LNCaP clone FGC (cell line): ENCODE measurements at regions not wholly inside any gene's neighbourhood (a gene's known extent, or its start where the extent isn't known, plus 50 kb on each side); places are given as distances from the start of the nearest gene placed in this dataset.

Experiments used
- DNase-seq: peaks from one replicate; pipeline ENCODE4 v3.0.0-alpha.2; 2011; ENCODE audit warnings: low read depth
- H3K4me3 ChIP-seq: 2 replicates; pipeline ENCODE4 v1.5.1; 2011; ENCODE audit warnings: mild to moderate bottlenecking, low read depth, low read length, control low read depth
- CTCF ChIP-seq: IDR thresholded peaks from 2 replicates; pipeline ENCODE4 v1.5.1; 2012; ENCODE audit warnings: mild to moderate bottlenecking; ENCODE audit not compliant: control insufficient read depth, insufficient read depth; ENCODE audit errors: extremely low read depth

DNA sequence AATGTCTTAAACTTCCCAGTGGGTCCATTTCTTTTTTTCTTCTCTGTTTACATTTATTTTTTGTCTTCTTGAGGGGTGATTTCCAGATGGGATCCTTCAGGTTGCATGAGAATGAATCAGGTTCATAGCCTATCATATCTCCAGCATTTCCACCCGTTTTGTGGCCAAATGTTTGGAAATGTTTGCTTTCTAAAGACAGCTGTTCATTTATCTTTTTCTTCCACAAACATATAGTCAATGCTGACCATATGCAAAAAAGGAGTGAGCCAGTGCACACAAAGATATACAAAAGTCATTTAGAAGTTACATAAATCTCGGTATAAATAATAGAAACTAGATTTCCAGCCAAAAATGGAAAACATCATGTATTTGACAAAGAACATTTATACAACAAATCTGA, 71.6 kb upstream of the STC2 start:
- no peak for TF ChIP-seq CTCF
- H3K4me3 ChIP-seq: no peak overlapping the region
- DNase-seq: no peak

DNA sequence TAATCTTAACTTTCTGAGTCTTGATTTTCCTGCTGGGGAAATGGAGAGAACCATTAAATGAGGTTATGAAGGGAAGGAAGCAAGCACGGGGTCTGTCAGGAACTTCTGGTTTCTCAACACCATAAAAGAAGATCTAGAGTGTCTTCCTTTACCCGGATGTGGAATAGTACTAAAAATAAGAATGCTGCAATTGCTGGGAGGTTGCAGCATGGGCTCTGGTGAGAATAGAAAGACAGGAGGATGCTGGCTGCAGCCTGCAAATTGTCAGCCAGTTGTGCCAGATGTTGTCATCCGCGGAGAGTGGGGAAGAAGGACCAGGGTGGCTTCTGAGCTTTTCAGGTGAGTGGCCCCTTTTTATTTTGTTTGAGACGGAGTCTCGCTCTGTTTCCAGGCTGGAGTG, 69.3 kb upstream of the STC2 start:
- no peak overlapping the region for H3K4me3 ChIP-seq
- DNase-seq: no peak
- TF ChIP-seq CTCF: no peak

DNA sequence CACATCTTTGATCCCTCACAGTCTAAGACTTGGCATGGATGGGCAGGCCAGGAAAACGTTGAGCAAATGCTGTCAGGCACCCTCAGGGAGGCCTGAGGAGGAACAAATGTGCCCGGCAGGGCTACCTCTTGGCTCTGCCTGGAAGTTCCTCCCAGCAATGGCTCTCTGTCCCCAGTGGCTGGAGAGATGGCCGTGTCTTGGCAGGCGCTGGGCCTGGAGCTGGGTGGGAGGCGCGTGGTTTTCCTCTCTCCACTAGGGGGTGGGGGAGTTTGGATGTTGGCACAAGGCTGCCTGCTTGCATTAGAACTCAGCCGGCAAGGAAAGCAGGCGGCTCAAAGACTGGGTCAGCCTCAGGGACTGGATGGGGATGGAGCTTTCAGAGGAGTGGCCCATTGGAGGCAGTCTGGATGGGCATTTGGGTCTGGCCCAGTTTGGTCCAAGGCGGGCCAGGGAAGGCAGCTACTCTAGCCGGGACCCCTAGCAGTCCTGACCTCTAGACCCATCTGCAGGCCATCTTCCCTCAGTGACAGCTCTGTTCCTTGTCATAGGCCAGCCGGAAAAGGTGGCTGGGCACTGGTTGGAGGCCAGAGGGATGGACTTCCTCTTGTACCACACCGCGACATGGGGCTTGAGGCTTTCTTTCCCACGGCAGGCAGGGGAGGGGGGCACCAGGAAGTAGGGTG, 68.2 kb upstream of the STC2 start:
- TF ChIP-seq CTCF: no peak
- no peak for DNase-seq
- no peak overlapping the region for H3K4me3 ChIP-seq

DNA sequence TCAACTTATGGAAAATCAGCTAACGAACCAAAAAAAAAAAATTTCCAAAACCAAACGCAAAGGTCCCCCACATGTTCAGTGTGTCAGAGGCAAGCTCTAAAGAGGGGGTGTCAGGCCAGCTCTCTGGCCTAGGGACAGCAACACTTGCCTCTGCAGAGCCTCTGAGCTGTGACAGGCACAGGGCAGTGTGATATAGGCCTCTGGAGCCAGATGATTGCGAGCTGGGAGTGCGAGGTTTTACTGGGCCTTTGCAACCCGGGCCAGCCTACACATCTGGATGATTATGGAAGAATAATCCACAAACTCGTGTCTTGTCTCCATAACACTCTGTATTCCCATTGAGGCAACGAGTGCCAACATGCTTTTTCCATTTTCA, 67.7 kb upstream of the STC2 start:
- DNase-seq: no peak
- TF ChIP-seq CTCF: no peak
- no peak overlapping the region for H3K4me3 ChIP-seq

DNA sequence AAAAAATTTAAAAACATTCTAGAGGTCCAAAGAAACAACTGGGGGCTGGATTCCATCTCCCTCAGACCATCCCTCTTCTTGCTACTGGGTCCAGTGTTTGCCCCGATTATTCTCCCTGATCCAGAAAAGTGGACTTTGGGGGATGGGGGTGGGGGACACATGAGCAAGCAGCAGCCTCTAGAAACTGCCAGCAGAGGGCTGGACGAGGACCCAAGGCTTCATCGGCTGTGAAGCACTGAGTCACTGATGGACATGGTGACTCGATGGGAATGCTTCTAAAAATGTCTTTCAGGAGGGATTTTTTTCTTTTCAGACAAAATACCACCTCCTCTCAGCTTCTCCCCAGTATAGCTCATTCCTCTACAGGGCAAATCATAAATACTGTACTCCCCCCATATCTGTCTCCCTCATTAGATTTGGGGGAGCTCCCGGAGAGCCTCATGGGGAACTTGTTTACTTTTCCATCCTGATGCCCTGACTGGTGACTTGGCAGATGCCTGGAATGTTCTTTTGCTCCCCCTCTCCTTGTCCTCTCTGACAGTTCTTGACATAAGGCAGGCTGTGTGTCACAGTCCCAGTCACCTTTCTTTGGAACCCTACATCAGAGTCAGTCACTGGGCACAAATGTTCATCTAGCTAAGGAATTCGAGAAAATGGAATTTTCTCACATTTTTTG, 67.2 kb upstream of the STC2 start:
- DNase-seq: no peak
- TF ChIP-seq CTCF: no peak
- H3K4me3 ChIP-seq: no peak overlapping the region

- no peak for DNase-seq
- TF ChIP-seq CTCF: no peak
- no peak overlapping the region for H3K4me3 ChIP-seq
Observed at GRCh38 chr5:173394701-173395100, 66.5 kb upstream of the STC2 start.

GRCh38 chr5:173392172-173392571, 64.0 kb upstream of the STC2 start:
- H3K4me3 ChIP-seq: no peak overlapping the region
- TF ChIP-seq CTCF: no peak
- DNase-seq: no peak
